Stimulated activated memory B cell treated with anti-CD40 and anti-IgM and Interleukin-4, amounts not matched to agents 10 μg/mL and 1 μg/mL and 100 μg/mL, for 72 hours (primary cell): ENCODE measurements at regions not wholly inside any gene's neighbourhood (a gene's known extent, or its start where the extent isn't known, plus 50 kb on each side); places are given as distances from the start of the nearest gene placed in this dataset.

Experiments used
- ATAC-seq: fragments of 150-1000 bp; cut with Tn5 transposase; 2 replicates; pipeline ENCODE4 v1.10.0; 2021
- H3K27ac Mint-ChIP-seq: one replicate; pipeline ENCODE4 v1.8.0; 2022; ENCODE audit warnings: mild to moderate bottlenecking, mixed read lengths
- H3K27me3 Mint-ChIP-seq: one replicate; pipeline ENCODE4 v1.8.0; 2022; ENCODE audit warnings: mixed read lengths
- H3K36me3 Mint-ChIP-seq: one replicate; pipeline ENCODE4 v1.8.0; 2022; ENCODE audit warnings: mixed read lengths
- H3K4me1 Mint-ChIP-seq: one replicate; pipeline ENCODE4 v1.8.0; 2022; ENCODE audit warnings: mixed read lengths
- H3K4me3 Mint-ChIP-seq: one replicate; pipeline ENCODE4 v1.8.0; 2022; ENCODE audit warnings: mild to moderate bottlenecking, moderate library complexity, mixed read lengths
- H3K9me3 Mint-ChIP-seq: one replicate; pipeline ENCODE4 v1.8.0; 2022; ENCODE audit warnings: mixed read lengths

DNA sequence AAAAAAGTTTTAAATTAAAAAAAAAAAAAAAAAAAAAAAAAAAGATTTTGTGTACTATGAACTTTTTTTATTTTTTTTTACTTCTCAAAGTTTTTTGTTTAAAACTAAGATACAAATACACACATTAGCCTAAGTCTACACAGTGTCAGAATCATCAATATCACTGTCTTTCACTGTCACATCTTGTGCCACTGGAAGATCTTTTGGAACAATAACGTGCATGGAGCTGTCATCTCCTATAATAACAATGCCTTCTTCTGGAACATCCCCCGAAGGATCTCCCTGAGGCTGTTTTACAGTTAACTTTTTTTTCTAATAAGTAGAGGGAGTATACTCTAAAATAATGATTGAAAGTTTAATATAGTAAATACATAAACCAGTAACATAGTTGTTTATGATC, 295.7 kb downstream of the KCNJ2 start:
- Mint-ChIP-seq H3K4me3 (no peak overlapping the region), H3K27me3 (no peaks in the 10 kb centered on the region)

DNA sequence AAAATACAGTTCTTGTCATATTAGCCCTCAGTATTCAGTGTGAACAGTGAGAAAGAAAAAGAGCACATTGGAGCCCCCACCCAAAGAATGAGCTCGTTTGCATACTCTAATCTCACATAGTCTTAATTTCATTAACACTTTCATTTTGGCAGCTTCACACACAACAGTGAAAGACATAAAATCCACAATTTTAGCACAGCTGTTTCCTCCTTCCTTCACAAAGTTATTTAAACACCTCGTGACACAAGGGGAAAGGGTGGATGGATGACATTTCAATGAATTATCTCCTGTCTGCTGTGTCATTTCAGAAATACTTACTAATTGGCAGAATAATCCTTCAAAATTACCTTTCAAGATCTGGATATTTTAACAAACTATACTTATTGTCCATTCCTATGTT, 299.3 kb downstream of the KCNJ2 start:
- Mint-ChIP-seq H3K4me3 (no peak overlapping the region), H3K9me3 (no peaks in the 10 kb centered on the region), H3K36me3 (no peaks in the 10 kb centered on the region), H3K4me1 (no peaks in the 10 kb centered on the region), H3K27me3 (no peaks in the 10 kb centered on the region), H3K27ac (no peak overlapping the region)
- ATAC-seq = no peak

More for the DNA sequence above, 295.7 kb downstream of the KCNJ2 start:
- Mint-ChIP-seq H3K36me3 (no peaks in the 10 kb centered on the region), H3K9me3 (no peaks in the 10 kb centered on the region), H3K27ac (no peak overlapping the region), H3K4me1 (no peaks in the 10 kb centered on the region)
- ATAC-seq = no peak

DNA sequence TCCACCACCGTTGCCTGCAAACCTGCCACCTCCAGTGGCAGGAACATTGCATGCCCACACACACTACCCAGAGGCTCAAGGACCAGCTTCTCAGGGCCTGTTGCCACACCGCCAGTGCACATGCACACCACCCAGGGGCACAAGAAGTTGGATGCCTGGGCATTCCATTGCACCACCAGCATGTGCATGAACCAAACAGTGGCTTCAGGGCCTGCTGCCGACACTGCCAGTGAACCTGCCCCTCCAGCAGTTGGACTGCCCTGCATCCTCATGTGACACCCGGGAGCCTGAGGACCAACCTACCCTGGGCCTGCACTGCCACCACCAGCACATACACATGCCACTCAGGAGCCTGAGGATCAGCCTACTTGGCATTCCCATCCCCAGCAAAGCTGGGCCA, 303.7 kb downstream of the KCNJ2 start:
- no peaks in the 10 kb centered on the region for H3K36me3 Mint-ChIP-seq
- H3K27ac Mint-ChIP-seq = no peak overlapping the region
- H3K9me3 Mint-ChIP-seq = peaks cover 2% of the 10 kb centered on the region
- H3K27me3 Mint-ChIP-seq = no peaks in the 10 kb centered on the region
- no peak for ATAC-seq
- H3K4me3 Mint-ChIP-seq = no peak overlapping the region
- H3K4me1 Mint-ChIP-seq = no peaks in the 10 kb centered on the region

- no peak overlapping the region for H3K4me3 Mint-ChIP-seq
- no peak overlapping the region for H3K27ac Mint-ChIP-seq
- ATAC-seq = no peak
- H3K27me3 Mint-ChIP-seq = no peaks in the 10 kb centered on the region
- no peaks in the 10 kb centered on the region for H3K4me1 Mint-ChIP-seq
- no peaks in the 10 kb centered on the region for H3K36me3 Mint-ChIP-seq
- H3K9me3 Mint-ChIP-seq = peaks cover 2% of the 10 kb centered on the region
These were observed 307.0 kb downstream of the KCNJ2 start for GRCh38 chr17:70476368-70476767.

DNA sequence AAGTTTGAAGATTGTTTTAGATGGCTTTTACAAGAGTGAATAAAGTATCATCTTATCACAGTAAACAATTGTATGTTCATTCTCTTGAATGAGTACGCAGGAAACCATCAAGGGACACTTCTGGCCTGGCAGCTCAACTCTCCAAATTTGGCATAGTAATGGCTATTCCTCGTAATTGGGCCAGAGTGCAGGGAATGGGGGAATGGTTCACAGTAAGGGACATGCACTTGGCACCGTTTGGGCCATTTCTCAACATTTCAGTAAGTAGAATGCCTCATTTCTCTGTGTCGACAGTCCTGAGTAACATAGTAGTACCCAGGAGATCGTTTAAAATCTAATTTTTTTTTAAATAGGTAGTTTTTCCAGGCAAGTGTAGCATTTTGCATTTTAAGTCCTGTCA, 309.6 kb downstream of the KCNJ2 start:
- no peaks in the 10 kb centered on the region for H3K4me1 Mint-ChIP-seq
- no peak for ATAC-seq
- no peaks in the 10 kb centered on the region for H3K27me3 Mint-ChIP-seq
- peaks cover 7% of the 10 kb centered on the region for H3K9me3 Mint-ChIP-seq
- H3K27ac Mint-ChIP-seq = no peak overlapping the region
- no peak overlapping the region for H3K4me3 Mint-ChIP-seq
- no peaks in the 10 kb centered on the region for H3K36me3 Mint-ChIP-seq

GRCh38 chr17:70479779-70480178, 310.4 kb downstream of the KCNJ2 start:
- no peak overlapping the region for H3K4me3 Mint-ChIP-seq
- H3K36me3 Mint-ChIP-seq = no peaks in the 10 kb centered on the region
- H3K27ac Mint-ChIP-seq = no peak overlapping the region
- H3K4me1 Mint-ChIP-seq = no peaks in the 10 kb centered on the region
- H3K27me3 Mint-ChIP-seq = no peaks in the 10 kb centered on the region
- peaks cover 5% of the 10 kb centered on the region for H3K9me3 Mint-ChIP-seq
- no peak for ATAC-seq

GRCh38 chr17:70483624-70484023, 314.3 kb downstream of the KCNJ2 start:
- Mint-ChIP-seq H3K27ac (no peak overlapping the region), H3K27me3 (no peaks in the 10 kb centered on the region), H3K4me1 (no peaks in the 10 kb centered on the region), H3K9me3 (peaks cover 5% of the 10 kb centered on the region), H3K4me3 (no peak overlapping the region), H3K36me3 (no peaks in the 10 kb centered on the region)
- no peak for ATAC-seq

DNA sequence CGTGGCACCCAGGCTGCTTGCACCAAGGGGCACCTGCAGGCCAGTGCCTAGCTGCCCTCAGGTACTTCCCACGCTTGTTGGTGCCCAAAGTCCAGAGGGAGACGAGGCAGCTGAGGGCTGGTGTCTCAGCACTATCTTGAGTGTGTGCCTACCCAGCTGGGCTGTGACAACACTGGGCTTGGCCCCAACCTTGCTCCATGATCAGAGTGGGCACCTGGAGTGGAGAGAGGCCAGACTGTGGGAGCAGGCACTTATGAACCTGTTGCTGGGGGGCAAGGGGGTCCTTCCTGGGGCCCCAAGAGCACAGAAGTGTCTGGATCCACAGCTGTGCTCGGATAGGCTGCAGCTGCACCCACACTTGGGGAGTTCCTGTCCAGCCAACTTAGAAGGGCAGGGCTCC, 314.7 kb downstream of the KCNJ2 start:
- no peaks in the 10 kb centered on the region for H3K27me3 Mint-ChIP-seq
- no peak overlapping the region for H3K4me3 Mint-ChIP-seq
- peaks cover 5% of the 10 kb centered on the region for H3K9me3 Mint-ChIP-seq
- H3K4me1 Mint-ChIP-seq = no peaks in the 10 kb centered on the region
- H3K27ac Mint-ChIP-seq = no peak overlapping the region
- H3K36me3 Mint-ChIP-seq = no peaks in the 10 kb centered on the region
- ATAC-seq = no peak

DNA sequence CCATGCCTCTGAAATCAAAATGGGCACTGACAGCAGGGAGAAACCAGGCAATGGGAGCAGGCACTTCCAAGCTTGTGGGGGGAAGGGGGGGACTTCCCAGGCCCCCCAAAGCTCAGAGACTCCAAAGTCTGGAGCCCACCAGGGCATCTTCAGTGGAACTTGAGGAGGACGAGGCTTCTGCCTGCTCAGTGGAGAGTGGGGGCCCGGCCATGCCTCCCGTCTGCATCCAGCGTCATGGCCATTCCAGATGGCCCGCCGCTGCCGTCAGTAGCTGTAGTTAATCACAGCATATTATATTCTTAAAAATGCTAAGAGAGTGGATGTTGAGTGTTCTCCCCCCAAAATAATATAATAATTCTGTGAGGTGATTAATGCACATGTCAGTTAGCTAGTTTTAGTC, 315.2 kb downstream of the KCNJ2 start:
- no peak overlapping the region for H3K4me3 Mint-ChIP-seq
- H3K27me3 Mint-ChIP-seq = no peaks in the 10 kb centered on the region
- ATAC-seq = no peak
- no peaks in the 10 kb centered on the region for H3K36me3 Mint-ChIP-seq
- peaks cover 5% of the 10 kb centered on the region for H3K9me3 Mint-ChIP-seq
- no peaks in the 10 kb centered on the region for H3K4me1 Mint-ChIP-seq
- H3K27ac Mint-ChIP-seq = no peak overlapping the region

DNA sequence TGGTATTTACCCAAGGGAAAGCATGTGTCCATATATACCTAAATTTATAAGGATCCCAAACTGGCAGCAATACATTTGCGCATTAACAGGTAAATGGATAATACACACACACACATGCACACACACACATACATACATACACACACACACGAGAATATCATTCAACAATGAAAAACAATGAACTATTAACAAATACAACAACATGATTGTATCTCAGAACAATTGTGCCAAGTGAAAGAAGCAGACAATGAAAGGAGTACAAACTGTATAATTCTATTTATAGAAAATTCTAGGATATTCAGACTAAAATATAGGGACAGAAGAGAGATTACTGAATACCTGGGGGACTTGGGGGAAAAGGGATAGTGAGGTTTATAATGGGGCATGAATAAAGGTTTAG, 323.0 kb downstream of the KCNJ2 start:
- no peaks in the 10 kb centered on the region for H3K4me1 Mint-ChIP-seq
- H3K27me3 Mint-ChIP-seq = no peaks in the 10 kb centered on the region
- H3K36me3 Mint-ChIP-seq = no peaks in the 10 kb centered on the region
- no peak overlapping the region for H3K27ac Mint-ChIP-seq
- no peak for ATAC-seq
- H3K4me3 Mint-ChIP-seq = no peak overlapping the region
- H3K9me3 Mint-ChIP-seq = peaks cover 3% of the 10 kb centered on the region

DNA sequence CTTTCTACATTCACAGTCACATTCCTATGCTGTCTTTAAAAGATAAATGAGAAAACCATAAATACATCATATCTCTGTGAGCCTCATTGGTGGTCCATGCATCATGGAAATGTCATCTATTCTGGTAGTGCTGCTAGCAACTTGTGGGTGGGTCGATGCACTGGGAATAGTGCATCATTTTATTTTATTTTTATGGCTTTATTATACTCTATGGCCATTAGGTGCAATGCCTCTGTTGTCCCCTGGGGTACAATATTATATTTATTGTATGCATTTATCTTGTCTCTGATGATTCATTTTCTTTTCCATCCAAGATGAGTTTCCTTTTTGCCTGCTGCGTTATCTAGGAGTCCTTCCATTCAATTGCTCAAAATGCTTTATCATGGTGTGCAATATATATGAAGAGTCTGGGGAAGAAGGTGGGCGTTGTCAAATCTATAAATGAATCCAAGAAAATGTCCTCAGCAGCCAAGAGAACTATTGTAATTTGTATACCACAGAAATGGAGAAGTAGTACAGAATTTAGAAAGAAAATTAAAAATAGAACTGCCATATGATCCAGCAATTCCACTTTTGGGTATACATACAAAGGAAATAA, 324.0 kb downstream of the KCNJ2 start:
- no peak for ATAC-seq
- Mint-ChIP-seq H3K4me3 (no peak overlapping the region), H3K36me3 (no peaks in the 10 kb centered on the region), H3K27ac (no peak overlapping the region), H3K9me3 (peaks cover 3% of the 10 kb centered on the region), H3K27me3 (no peaks in the 10 kb centered on the region), H3K4me1 (no peaks in the 10 kb centered on the region)

DNA sequence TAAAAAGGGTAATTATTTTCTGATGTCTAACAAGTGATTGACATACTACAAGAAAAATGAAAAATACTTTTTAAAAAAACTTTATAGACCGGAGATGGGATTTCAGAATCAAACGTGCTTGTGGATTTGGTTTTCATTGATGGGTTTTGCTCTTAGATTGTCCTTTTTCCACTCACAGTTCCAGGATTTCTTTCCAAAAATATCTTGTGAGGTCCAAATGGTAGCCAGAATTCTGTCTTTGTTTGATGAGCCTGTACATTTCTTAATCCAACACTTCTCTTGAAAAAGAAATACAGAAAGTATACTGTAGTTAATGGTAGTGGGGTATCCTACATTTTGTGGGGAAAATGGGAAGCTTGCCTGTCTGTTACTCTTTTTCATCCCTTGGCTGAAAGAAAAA, 329.3 kb downstream of the KCNJ2 start:
- Mint-ChIP-seq H3K4me1 (no peaks in the 10 kb centered on the region), H3K9me3 (peaks cover 3% of the 10 kb centered on the region), H3K4me3 (no peak overlapping the region)

GRCh38 chr17:70499067-70499786, 329.9 kb downstream of the KCNJ2 start:
- Mint-ChIP-seq H3K4me3 (no peak overlapping the region), H3K27me3 (no peaks in the 10 kb centered on the region), H3K27ac (no peak overlapping the region), H3K9me3 (peaks cover 3% of the 10 kb centered on the region), H3K4me1 (no peaks in the 10 kb centered on the region), H3K36me3 (no peaks in the 10 kb centered on the region)
- ATAC-seq = no peak

More for the DNA sequence above, 329.3 kb downstream of the KCNJ2 start:
- no peak for ATAC-seq
- H3K36me3 Mint-ChIP-seq = no peaks in the 10 kb centered on the region
- H3K27ac Mint-ChIP-seq = no peak overlapping the region
- no peaks in the 10 kb centered on the region for H3K27me3 Mint-ChIP-seq

GRCh38 chr17:70503449-70503848, 334.1 kb downstream of the KCNJ2 start:
- H3K36me3 Mint-ChIP-seq = no peaks in the 10 kb centered on the region
- H3K27me3 Mint-ChIP-seq = no peaks in the 10 kb centered on the region
- no peak for ATAC-seq
- no peak overlapping the region for H3K27ac Mint-ChIP-seq
- H3K4me1 Mint-ChIP-seq = no peaks in the 10 kb centered on the region
- H3K4me3 Mint-ChIP-seq = no peak overlapping the region
- no peaks in the 10 kb centered on the region for H3K9me3 Mint-ChIP-seq

DNA sequence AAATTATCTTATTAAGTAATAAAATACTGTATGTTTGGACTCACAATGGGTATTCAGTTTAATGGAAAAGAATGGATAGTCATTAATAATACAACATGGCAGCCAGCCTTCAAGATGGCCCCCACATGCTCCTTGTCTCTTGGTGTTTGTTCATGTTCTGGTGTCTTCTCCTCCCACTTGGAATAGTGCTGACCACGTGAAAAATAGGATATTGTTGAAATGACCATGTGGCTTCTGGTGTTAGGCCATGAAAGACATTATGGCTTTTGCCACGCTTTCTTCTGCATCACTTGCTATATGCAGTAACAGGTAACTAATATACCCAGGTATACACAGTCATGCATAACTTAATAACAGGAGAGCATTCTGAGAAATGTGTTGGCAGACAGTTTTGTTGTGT, 341.0 kb downstream of the KCNJ2 start:
- H3K9me3 Mint-ChIP-seq = no peaks in the 10 kb centered on the region
- H3K4me1 Mint-ChIP-seq = no peaks in the 10 kb centered on the region
- no peaks in the 10 kb centered on the region for H3K27me3 Mint-ChIP-seq
- no peak for ATAC-seq
- no peaks in the 10 kb centered on the region for H3K36me3 Mint-ChIP-seq
- H3K4me3 Mint-ChIP-seq = no peak overlapping the region
- H3K27ac Mint-ChIP-seq = no peak overlapping the region

DNA sequence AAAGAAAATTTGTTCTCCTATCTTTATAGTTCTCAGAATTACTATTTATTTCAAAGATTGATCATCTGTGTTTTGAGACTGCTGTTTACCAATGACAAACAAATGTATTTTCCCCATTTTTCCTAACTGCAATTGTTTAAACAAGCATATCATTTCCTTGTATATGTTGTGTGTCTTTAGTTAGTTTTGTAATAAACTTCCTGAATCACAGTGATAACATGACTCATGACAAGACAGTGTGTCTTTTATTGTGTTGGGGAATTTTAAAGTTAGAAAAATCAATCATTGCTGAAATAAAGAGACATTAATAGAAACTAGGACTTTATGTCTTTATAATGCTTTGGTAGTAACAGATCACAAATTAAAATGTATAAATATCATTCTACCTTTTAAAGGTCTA, 348.5 kb downstream of the KCNJ2 start:
- Mint-ChIP-seq H3K4me1 (no peaks in the 10 kb centered on the region), H3K27ac (no peak overlapping the region), H3K36me3 (no peaks in the 10 kb centered on the region), H3K9me3 (peaks cover 4% of the 10 kb centered on the region), H3K27me3 (no peaks in the 10 kb centered on the region), H3K4me3 (no peak overlapping the region)
- ATAC-seq = no peak
